ENCODE measurements at regions not wholly inside any gene's neighbourhood (a gene's known extent, or its start where the extent isn't known, plus 50 kb on each side); places are given as distances from the start of the nearest gene placed in this dataset.

- DNase-seq (no peak), ATAC-seq (replicated peaks) (no peak)
These were observed 362.3 kb downstream of the FIGN start for GRCh38 chr2:163373496-163373895.

GRCh38 chr2:163370169-163370886, 365.5 kb downstream of the FIGN start:
- ATAC-seq (replicated peaks) (no peak), DNase-seq (no peak)
- Mint-ChIP-seq H3K4me3 (no peak overlapping the region), H3K27ac (no peak overlapping the region), H3K9me3 (peaks cover 8 to 15% of the 10 kb centered on the region in 2 donors), H3K4me1 (ENCODE audit: low read depth in 2 of 2) (no peaks in the 10 kb centered on the region), H3K36me3 (ENCODE audit: insufficient read depth) (no peaks in the 10 kb centered on the region), H3K27me3 (no peaks in the 10 kb centered on the region)

More at GRCh38 chr2:163373496-163373895, 362.3 kb downstream of the FIGN start:
- H3K36me3 Mint-ChIP-seq (ENCODE audit: insufficient read depth), result no peaks in the 10 kb centered on the region
- no peaks in the 10 kb centered on the region for H3K4me1 Mint-ChIP-seq (ENCODE audit: low read depth in 2 of 2)
- peaks cover 13 to 17% of the 10 kb centered on the region in 2 donors for H3K9me3 Mint-ChIP-seq
- H3K27me3 Mint-ChIP-seq, result no peaks in the 10 kb centered on the region
- H3K27ac Mint-ChIP-seq, result no peak overlapping the region
- no peak overlapping the region for H3K4me3 Mint-ChIP-seq

DNA sequence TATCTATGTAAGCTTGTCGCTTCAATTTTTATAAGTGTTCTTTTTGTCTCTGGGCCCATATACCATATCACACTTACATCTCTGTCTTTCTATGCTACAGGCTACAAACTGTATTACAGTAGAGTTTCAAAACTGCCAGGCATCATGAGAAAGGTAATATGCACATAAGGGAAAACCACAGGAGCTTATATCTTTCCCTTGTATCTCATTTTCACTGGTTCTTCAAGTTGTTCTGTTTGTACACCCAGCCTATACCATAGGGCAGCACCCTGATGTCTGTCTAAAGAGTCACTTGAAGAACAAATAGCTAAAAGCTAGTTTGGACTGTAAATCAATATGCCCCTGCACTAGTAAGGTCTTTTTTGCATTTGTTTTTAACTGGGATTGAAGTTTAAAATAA, 366.7 kb downstream of the FIGN start:
- DNase-seq, result no peak
- H3K4me1 Mint-ChIP-seq (ENCODE audit: low read depth in 2 of 2), result no peaks in the 10 kb centered on the region
- no peak overlapping the region for H3K4me3 Mint-ChIP-seq
- no peak overlapping the region for H3K27ac Mint-ChIP-seq
- H3K9me3 Mint-ChIP-seq, result peaks cover 8 to 23% of the 10 kb centered on the region in 2 donors
- no peaks in the 10 kb centered on the region for H3K36me3 Mint-ChIP-seq (ENCODE audit: insufficient read depth)
- no peaks in the 10 kb centered on the region for H3K27me3 Mint-ChIP-seq
- no peak for ATAC-seq (replicated peaks)

DNA sequence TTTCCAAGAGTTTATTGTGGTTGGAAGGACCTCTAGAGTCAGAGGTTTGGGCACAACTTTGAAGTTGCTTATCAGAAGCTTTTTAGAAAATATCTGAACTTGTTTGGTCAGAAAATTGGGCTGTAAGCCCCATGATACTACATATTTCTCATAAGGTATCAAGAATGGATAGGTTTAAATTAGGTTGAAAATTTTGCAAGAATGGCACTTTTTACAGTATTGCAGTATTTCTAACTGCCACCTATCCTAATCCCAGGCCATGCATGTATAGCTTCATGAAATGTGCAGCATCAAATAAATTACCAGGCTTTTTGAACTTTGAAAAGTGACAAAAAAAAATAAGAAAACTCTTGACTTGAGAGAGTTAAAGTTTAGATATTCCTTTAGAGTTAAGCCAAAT, 367.2 kb downstream of the FIGN start:
- DNase-seq (no peak), ATAC-seq (replicated peaks) (no peak)
- no peak overlapping the region for H3K4me3 Mint-ChIP-seq
- H3K4me1 Mint-ChIP-seq (ENCODE audit: low read depth in 2 of 2), result no peaks in the 10 kb centered on the region
- H3K27me3 Mint-ChIP-seq, result no peaks in the 10 kb centered on the region
- H3K9me3 Mint-ChIP-seq, result peaks cover 7 to 23% of the 10 kb centered on the region in 2 donors
- no peaks in the 10 kb centered on the region for H3K36me3 Mint-ChIP-seq (ENCODE audit: insufficient read depth)
- H3K27ac Mint-ChIP-seq, result no peak overlapping the region

- H3K4me3 Mint-ChIP-seq, result no peak overlapping the region
These were observed 367.8 kb downstream of the FIGN start for GRCh38 chr2:163367825-163368582.

GRCh38 chr2:163364736-163365135, 371.1 kb downstream of the FIGN start:
- no peak for ATAC-seq (replicated peaks)
- no peaks in the 10 kb centered on the region for H3K36me3 Mint-ChIP-seq (ENCODE audit: insufficient read depth)
- H3K9me3 Mint-ChIP-seq, result peaks cover 0 to 10% of the 10 kb centered on the region in 2 donors
- H3K27ac Mint-ChIP-seq, result no peak overlapping the region
- H3K4me1 Mint-ChIP-seq (ENCODE audit: low read depth in 2 of 2), result no peaks in the 10 kb centered on the region
- DNase-seq, result no peak
- H3K4me3 Mint-ChIP-seq, result no peak overlapping the region
- no peaks in the 10 kb centered on the region for H3K27me3 Mint-ChIP-seq

More at GRCh38 chr2:163367825-163368582, 367.8 kb downstream of the FIGN start:
- H3K27me3 Mint-ChIP-seq, result no peaks in the 10 kb centered on the region
- H3K4me1 Mint-ChIP-seq (ENCODE audit: low read depth in 2 of 2), result no peaks in the 10 kb centered on the region
- ATAC-seq (replicated peaks) (no peak), DNase-seq (no peak)
- H3K9me3 Mint-ChIP-seq, result peaks cover 5 to 17% of the 10 kb centered on the region in 2 donors
- no peak overlapping the region for H3K27ac Mint-ChIP-seq
- no peaks in the 10 kb centered on the region for H3K36me3 Mint-ChIP-seq (ENCODE audit: insufficient read depth)

- no peaks in the 10 kb centered on the region for H3K27me3 Mint-ChIP-seq
- H3K4me3 Mint-ChIP-seq, result no peak overlapping the region
- DNase-seq (no peak), ATAC-seq (replicated peaks) (no peak)
- H3K4me1 Mint-ChIP-seq (ENCODE audit: low read depth in 2 of 2), result peaks cover 0 to 1% of the 10 kb centered on the region in 2 donors
- H3K36me3 Mint-ChIP-seq (ENCODE audit: insufficient read depth), result no peaks in the 10 kb centered on the region
- peaks cover 7 to 19% of the 10 kb centered on the region in 2 donors for H3K9me3 Mint-ChIP-seq
- no peak overlapping the region for H3K27ac Mint-ChIP-seq
These were observed 382.3 kb downstream of the FIGN start for GRCh38 chr2:163353551-163353950.

DNA sequence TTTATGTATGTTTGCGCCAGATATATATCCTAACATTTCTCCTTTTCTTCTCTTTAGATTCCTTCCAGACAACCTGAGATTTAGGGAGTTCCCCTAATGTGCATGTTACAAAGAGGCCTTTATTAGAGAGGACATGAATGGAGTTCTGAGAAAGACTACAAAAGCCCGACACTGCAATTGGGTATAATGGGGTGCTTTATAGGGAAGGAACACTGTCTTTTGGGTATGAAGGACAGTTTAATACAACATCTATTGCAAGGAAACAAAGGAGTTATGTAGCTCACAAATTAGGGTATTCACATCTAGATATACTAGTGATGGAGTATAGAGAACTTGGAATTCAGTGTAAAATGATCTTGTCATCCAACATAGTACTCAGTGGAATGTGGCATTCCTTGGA, 383.8 kb downstream of the FIGN start:
- ATAC-seq (replicated peaks) (no peak), DNase-seq (no peak)
- Mint-ChIP-seq H3K27ac (no peak overlapping the region), H3K9me3 (peaks cover 7 to 19% of the 10 kb centered on the region in 2 donors), H3K27me3 (no peaks in the 10 kb centered on the region), H3K4me1 (ENCODE audit: low read depth in 2 of 2) (peaks cover 0 to 1% of the 10 kb centered on the region in 2 donors), H3K4me3 (no peak overlapping the region), H3K36me3 (ENCODE audit: insufficient read depth) (no peaks in the 10 kb centered on the region)

DNA sequence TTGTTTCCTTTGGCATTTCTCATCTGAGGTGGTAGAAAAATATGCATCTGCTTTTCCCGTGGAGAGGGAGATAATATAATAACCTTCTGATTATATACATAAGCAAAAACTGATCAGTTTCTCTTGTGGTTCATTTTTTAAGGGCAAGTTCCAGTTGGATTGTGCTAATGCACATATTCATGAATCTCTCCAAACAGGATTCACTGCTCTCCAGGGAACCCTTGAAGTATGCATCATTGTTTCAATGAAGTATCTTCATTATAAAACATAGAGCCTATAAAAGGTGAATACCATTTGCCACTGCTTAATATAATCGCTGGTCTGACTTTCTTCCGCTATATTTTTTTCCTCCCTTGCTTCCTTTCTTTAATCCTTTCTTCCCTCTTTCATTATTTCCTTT, 384.7 kb downstream of the FIGN start:
- H3K36me3 Mint-ChIP-seq (ENCODE audit: insufficient read depth), result no peaks in the 10 kb centered on the region
- H3K27me3 Mint-ChIP-seq, result no peaks in the 10 kb centered on the region
- peaks cover 0 to 1% of the 10 kb centered on the region in 2 donors for H3K4me1 Mint-ChIP-seq (ENCODE audit: low read depth in 2 of 2)
- H3K4me3 Mint-ChIP-seq, result no peak overlapping the region
- no peak for DNase-seq
- H3K9me3 Mint-ChIP-seq, result peaks cover 7 to 12% of the 10 kb centered on the region in 2 donors
- H3K27ac Mint-ChIP-seq, result no peak overlapping the region
- no peak for ATAC-seq (replicated peaks)

GRCh38 chr2:163348857-163349380, 386.9 kb downstream of the FIGN start:
- peak overlapping the region in 1 of 2 donors; percentile 8 for H3K4me3 Mint-ChIP-seq

GRCh38 chr2:163347982-163348856, 387.6 kb downstream of the FIGN start:
- ATAC-seq (replicated peaks) (no peak), DNase-seq (no peak)
- Mint-ChIP-seq H3K4me3 (peak overlapping the region in 1 of 2 donors; percentile 8), H3K36me3 (ENCODE audit: insufficient read depth) (no peaks in the 10 kb centered on the region), H3K9me3 (peaks cover 5% of the 10 kb centered on the region in 2 donors), H3K27ac (no peak overlapping the region), H3K27me3 (no peaks in the 10 kb centered on the region), H3K4me1 (ENCODE audit: low read depth in 2 of 2) (peaks cover 0 to 1% of the 10 kb centered on the region in 2 donors)

More at GRCh38 chr2:163348857-163349380, 386.9 kb downstream of the FIGN start:
- H3K27ac Mint-ChIP-seq, result no peak overlapping the region
- H3K9me3 Mint-ChIP-seq, result peaks cover 7 to 10% of the 10 kb centered on the region in 2 donors
- DNase-seq (no peak), ATAC-seq (replicated peaks) (no peak)
- H3K36me3 Mint-ChIP-seq (ENCODE audit: insufficient read depth), result no peaks in the 10 kb centered on the region
- peaks cover 0 to 1% of the 10 kb centered on the region in 2 donors for H3K4me1 Mint-ChIP-seq (ENCODE audit: low read depth in 2 of 2)
- H3K27me3 Mint-ChIP-seq, result no peaks in the 10 kb centered on the region

DNA sequence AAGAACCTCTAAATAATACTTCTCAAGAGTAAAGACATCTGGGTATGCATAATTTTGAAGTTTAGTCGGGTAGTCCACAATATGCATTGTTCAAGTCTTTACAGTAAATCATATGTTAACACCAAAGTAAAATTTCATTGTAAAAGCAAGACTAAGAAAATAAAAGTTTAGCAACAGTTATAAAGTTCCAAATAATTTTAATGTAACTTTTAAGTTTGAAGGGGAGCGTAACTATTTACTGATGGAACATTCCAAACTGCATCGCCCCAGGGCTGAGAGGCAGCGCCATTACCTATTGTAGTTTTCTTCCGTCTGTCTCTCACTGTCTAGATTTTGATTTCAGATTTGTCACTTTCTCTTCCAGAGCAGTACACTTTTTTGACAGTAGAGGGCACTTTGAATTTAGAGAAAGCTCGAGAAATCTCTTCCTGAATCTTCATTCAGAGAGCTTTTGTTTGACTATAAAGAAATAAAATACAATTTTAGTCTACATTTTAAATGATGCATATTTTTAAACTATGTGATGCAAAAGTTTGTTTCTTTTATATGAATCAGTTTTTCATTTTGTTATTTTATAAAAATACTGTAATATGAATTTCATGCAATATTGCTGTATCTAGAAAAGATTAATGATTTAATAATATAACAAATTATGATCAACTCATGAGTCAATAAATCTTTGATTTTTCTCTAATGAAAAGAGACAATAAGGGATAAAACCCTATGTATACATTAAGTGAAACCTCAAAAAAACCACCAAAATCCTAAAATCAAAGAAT, 389.8 kb downstream of the FIGN start:
- no peak for ATAC-seq (replicated peaks)
- DNase-seq, result no peak
- H3K27ac Mint-ChIP-seq, result no peak overlapping the region
- no peak overlapping the region for H3K4me3 Mint-ChIP-seq
- peaks cover 3 to 9% of the 10 kb centered on the region in 2 donors for H3K9me3 Mint-ChIP-seq
- H3K36me3 Mint-ChIP-seq (ENCODE audit: insufficient read depth), result no peaks in the 10 kb centered on the region
- peaks cover 0 to 1% of the 10 kb centered on the region in 2 donors for H3K4me1 Mint-ChIP-seq (ENCODE audit: low read depth in 2 of 2)
- no peaks in the 10 kb centered on the region for H3K27me3 Mint-ChIP-seq
